HG03025 (cell line): ENCODE measurements at regions not wholly inside any gene's neighbourhood (a gene's known extent, or its start where the extent isn't known, plus 50 kb on each side); places are given as distances from the start of the nearest gene placed in this dataset.
A peak's percentile ranks its signal among the peaks of the same experiment; 100 is the strongest.
"Not testable (repeated sequence)": the region's sequence is repeated elsewhere in the genome, so short reads cannot be mapped to it uniquely, and the experiment has no call there.

Source experiments
- ATAC-seq: cut with Tn5 transposase; IDR thresholded peaks from one replicate; pipeline ENCODE4 v1.9.1; 2021; ENCODE audit warnings: mild to moderate bottlenecking, moderate library complexity; ENCODE audit not compliant: unreplicated experiment, low FRiP score

DNA sequence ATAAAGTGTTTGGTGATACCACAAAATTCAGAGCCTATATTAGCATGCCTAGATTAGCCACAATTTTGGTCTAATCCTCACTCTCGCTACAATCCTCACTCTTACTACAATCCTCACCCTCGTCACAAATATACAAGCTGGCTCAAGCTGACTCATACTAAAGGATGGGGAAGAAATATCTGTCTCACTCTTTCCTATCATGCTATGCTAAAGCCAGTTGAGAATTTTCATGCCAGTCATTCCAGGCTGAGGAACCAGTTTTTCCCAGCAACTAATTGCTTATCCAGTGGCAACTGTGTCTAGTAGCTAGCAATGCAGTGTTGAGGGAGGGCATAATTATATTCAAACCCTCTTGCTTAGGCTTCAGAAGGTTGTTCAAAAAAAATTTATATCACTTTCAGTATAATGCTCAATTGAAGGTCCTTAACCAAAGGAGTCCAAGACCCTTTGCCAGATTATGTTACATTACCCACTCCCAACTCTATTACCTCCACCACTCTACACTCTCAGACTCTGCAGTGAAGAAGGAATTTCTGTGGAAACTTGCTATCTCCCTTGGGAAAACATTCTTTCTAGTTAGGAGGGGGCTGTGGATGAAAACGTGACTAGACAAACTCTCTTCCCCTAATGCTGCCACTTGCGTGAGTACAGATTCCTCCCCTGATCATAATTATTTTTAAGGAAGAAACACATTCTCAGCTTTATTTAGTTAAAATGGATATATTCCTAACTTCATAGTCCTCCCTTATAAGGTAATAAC, 810.3 kb upstream of the ACO1 start:
- ATAC-seq, result no peak

GRCh38 chr9:31582071-31582470, 802.4 kb upstream of the ACO1 start:
- ATAC-seq, result no peak

DNA sequence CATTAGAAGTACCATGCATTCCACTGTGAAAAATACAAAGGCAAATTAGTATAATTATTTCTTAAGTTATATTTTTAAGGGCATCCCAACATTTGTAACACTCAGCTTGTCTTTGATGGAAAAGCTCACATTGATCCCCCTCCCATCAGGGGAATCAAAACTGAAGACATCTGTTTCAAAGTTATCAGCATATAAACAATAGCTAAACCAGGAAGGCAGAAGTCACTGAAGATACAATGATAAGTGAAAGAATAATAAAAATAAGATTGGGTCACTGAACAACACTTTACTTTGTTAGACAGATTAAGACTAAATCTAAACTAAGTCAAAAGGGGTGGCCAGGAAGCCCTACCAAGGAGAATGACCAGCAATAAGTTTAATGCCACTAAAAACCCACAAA, 801.9 kb upstream of the ACO1 start:
- ATAC-seq, result no peak

- no peak for ATAC-seq
Observed at GRCh38 chr9:31585158-31585557, 799.3 kb upstream of the ACO1 start.

- no peak for ATAC-seq
Observed at GRCh38 chr9:31587146-31587545, 797.3 kb upstream of the ACO1 start.

- no peak for ATAC-seq
Observed at GRCh38 chr9:31588006-31588405, 796.4 kb upstream of the ACO1 start.

- no peak for ATAC-seq
Observed at GRCh38 chr9:31588756-31589155, 795.7 kb upstream of the ACO1 start.

DNA sequence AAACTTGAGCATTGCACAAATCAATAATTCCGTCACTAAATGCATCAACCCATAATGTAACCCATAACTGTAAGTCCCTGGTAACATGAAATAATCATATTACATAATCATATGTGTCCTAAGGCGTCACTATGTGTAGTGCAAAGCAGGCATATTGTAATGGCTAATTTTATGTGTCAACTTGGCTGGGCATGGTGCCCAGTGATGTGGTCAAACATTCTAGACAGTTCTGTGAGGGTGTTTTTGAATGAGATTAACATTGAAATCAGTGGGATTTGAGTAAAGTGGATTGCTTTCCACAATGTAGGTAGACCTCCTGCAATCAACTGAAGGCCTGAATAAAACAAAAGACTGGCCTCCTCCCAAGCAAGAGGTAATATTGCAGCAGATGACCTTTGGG, 794.4 kb upstream of the ACO1 start:
- no peak for ATAC-seq

- not testable (repeated sequence) for ATAC-seq
Observed at GRCh38 chr9:31597086-31597485, 787.4 kb upstream of the ACO1 start.

DNA sequence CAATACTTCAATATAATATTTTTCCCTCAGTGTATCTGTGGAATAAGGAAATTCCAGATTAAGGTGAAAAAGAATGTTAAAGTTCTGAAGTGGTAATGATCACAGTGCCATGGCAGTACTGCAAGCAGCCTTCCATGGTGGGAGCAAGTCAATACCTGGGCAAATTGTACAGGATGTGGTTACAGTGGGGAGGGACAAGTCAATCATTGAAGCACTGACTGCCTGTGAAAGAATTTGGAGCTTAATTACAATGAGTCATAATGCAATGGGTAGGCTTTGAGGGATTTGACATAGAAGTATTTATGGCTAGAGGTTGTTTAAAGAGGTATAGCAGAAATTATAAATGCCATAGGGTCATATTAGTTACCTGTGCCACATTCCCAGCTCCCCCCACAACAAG, 786.5 kb upstream of the ACO1 start:
- ATAC-seq, result no peak

DNA sequence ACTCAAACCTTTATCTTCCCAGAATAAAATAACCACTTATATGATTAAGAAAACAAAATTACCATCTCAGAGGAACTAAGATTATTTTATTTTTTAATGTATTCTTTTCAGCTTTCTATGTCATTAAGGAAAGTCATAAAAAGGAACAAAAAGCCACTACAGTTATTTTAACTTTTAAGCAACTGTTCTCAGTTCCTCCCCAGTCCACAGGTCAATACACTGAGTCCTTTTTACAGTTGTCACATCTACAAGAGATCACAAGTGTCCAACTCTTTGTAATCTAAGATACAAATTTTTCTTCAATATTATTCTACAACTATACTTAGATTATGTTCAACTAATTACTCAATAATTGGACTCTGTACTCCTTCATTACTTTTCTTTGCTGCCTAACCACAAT, 782.8 kb upstream of the ACO1 start:
- peak; percentile 46 for ATAC-seq

DNA sequence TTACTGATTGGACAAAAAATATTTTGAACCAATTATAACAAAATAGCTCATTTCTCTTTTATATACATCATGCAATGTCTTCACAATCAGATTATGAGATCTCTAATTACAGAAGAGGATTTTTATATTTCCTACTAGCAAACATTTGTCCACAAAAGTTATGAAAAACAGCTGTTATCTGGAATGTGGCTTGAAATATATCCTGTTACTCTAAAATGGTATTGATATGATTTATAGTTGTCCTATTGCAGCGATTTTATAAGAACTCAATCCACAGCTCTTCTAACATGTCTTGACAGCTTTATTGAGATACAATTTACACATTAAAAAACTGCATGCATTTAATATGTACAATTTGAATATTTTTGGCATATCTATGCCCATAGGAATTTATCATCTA, 779.9 kb upstream of the ACO1 start:
- no peak for ATAC-seq

GRCh38 chr9:31605164-31605563, 779.3 kb upstream of the ACO1 start:
- no peak for ATAC-seq

DNA sequence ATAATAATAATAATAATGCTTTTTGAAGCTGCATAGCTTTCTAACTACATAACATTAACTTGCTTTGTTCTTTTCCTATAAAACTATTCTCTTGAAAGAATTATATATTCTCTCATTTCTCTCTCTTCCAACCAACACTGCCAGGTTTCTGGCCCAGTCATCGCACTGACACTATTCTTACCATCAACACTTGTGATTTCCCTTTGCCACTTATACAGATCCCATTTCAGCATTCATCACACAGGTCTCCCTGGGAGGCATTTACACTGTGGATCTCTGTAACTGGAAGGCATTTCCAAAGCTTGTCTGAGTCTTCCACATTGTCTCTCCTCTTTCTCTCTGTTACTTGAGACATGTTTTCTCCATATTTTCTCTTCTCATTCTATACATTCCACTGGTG, 777.8 kb upstream of the ACO1 start:
- ATAC-seq, result no peak

- no peak for ATAC-seq
Observed at GRCh38 chr9:31608416-31608815, 776.0 kb upstream of the ACO1 start.

- no peak for ATAC-seq
Observed at GRCh38 chr9:31608881-31609280, 775.6 kb upstream of the ACO1 start.

DNA sequence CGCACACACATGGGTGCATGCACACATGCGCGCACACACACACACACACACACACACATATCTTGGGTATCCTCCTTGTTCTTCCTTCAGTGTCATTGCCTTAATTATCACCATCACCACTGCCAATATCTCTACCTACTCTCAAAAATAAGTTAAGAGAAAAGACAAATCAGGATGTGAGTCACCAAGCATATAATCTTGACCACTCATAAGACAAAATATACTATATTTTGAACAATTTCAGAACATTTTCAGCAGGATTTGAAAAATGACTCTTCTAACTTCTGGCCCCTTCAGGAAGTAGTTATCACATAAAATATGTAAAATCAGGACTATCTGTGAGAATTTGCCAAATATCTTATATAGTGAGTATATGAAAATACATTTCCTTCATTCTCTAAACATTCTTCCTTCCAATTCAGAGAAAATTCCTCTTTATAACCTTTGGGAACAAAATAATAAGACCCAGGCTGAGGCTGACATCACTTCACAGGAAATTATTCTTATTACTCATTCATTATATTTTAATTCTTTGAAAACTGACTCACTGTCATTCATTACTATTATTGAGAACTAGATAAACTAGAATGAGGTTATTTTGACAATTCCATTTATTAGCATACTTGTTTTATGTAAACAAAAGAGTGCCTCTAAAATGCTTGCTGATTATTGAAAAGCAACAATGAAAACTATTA, 772.0 kb upstream of the ACO1 start:
- ATAC-seq, result no peak

GRCh38 chr9:31615966-31616365, 768.5 kb upstream of the ACO1 start:
- ATAC-seq, result no peak

- no peak for ATAC-seq
Observed at GRCh38 chr9:31623511-31623910, 760.9 kb upstream of the ACO1 start.

GRCh38 chr9:31629292-31629691, 755.2 kb upstream of the ACO1 start:
- ATAC-seq, result no peak

- no peak for ATAC-seq
Observed at GRCh38 chr9:31637265-31637664, 747.2 kb upstream of the ACO1 start.

DNA sequence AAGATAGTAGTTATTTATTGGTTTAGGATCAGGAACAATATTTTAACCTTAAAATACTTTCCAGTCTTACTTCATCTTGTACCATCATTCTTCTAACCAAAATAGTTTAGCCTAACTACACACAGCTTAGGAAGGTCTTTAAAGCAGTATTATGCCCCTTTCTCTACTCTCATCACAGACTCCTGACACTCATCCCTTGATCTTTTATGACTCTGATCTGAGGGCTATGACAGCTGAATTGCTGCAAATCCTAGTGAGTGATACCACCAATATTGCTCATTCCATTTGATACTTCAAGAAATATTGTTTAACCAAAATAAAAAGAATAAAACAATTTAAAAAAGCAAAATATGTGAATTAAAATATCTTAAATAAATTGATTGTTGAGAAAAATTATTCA, 746.6 kb upstream of the ACO1 start:
- ATAC-seq, result no peak
